ENCODE measurements at regions not wholly inside any gene's neighbourhood (a gene's known extent, or its start where the extent isn't known, plus 50 kb on each side); places are given as distances from the start of the nearest gene placed in this dataset.

DNA sequence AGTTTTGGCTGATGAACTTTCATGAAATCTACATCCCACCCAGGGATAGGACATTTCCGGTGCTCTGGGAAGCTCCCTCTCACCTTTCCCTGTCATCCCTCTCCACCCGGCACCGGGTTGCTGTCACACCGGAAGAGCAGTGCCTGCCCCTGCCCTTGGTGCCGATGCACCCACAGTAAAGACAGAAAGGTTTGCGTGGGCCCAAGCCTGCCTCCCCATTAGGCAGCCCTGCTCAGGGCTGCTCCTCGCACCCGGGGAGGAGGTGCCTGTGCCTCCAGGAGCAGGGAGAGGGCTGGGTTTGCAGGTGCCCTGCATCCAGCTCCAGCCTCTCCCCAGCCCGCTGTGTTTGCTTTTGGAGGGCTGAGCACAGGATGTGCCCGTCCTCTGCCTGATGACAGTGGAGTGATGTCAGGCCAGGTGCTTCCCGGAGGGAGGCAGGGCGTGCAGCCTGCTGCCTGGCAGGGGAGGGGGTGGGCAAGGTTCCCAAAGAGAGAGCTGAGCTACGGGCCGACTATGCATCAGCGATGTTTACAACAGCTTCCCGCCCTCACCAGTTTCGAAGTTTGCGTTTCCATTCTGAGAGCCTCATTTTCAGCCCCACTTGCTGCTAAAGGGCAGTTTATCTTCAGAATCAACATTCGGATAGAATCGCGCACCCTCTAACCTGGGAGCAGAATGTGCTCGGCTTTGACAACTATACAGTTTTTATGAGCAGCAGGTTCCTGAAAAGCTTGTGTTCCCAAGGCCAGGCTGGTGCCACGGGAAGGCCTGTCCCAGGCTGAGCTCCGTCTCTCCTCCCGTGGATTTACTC lies 83.2 kb upstream of the CLDN5 start:
- TF ChIP-seq, protein P1, sequence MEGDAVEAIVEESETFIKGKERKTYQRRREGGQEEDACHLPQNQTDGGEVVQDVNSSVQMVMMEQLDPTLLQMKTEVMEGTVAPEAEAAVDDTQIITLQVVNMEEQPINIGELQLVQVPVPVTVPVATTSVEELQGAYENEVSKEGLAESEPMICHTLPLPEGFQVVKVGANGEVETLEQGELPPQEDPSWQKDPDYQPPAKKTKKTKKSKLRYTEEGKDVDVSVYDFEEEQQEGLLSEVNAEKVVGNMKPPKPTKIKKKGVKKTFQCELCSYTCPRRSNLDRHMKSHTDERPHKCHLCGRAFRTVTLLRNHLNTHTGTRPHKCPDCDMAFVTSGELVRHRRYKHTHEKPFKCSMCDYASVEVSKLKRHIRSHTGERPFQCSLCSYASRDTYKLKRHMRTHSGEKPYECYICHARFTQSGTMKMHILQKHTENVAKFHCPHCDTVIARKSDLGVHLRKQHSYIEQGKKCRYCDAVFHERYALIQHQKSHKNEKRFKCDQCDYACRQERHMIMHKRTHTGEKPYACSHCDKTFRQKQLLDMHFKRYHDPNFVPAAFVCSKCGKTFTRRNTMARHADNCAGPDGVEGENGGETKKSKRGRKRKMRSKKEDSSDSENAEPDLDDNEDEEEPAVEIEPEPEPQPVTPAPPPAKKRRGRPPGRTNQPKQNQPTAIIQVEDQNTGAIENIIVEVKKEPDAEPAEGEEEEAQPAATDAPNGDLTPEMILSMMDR (conservative IDR thresholded peaks at IDR 0.05; ENCODE audit: low read depth, low read length): no peak
- no peak for TF ChIP-seq EZH2 (IDR thresholded peaks at IDR 0.05; ENCODE audit: borderline replicate concordance, low read depth, low read length, poor library complexity, severe bottlenecking)
